ENCODE measurements at regions not wholly inside any gene's neighbourhood (a gene's known extent, or its start where the extent isn't known, plus 50 kb on each side); places are given as distances from the start of the nearest gene placed in this dataset.

DNA sequence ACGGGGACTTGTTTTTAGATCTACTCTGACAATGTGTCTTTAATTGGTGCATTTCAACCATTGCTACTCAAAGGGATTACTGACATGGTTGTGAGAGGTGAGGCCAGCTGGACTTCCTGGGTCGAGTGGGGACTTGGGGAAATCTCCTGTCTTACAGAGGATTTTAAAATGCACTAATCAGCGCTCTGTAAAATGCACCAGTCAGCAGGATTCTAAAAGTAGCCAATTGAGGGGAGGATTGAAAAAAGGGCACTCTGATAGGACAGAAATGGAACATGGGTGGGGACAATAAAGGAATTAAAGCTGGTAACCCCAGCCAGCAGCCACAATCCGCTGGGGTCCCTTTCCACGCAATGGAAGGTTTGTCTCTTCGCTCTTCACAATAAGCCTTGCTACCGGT is 122.5 kb upstream of the SNRPN start (continued):
- TF ChIP-seq, protein P1, sequence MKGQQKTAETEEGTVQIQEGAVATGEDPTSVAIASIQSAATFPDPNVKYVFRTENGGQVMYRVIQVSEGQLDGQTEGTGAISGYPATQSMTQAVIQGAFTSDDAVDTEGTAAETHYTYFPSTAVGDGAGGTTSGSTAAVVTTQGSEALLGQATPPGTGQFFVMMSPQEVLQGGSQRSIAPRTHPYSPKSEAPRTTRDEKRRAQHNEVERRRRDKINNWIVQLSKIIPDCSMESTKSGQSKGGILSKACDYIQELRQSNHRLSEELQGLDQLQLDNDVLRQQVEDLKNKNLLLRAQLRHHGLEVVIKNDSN (CRISPR knock-in tag; IDR thresholded peaks at IDR 0.05) = no peak
- TF ChIP-seq, protein P2, sequence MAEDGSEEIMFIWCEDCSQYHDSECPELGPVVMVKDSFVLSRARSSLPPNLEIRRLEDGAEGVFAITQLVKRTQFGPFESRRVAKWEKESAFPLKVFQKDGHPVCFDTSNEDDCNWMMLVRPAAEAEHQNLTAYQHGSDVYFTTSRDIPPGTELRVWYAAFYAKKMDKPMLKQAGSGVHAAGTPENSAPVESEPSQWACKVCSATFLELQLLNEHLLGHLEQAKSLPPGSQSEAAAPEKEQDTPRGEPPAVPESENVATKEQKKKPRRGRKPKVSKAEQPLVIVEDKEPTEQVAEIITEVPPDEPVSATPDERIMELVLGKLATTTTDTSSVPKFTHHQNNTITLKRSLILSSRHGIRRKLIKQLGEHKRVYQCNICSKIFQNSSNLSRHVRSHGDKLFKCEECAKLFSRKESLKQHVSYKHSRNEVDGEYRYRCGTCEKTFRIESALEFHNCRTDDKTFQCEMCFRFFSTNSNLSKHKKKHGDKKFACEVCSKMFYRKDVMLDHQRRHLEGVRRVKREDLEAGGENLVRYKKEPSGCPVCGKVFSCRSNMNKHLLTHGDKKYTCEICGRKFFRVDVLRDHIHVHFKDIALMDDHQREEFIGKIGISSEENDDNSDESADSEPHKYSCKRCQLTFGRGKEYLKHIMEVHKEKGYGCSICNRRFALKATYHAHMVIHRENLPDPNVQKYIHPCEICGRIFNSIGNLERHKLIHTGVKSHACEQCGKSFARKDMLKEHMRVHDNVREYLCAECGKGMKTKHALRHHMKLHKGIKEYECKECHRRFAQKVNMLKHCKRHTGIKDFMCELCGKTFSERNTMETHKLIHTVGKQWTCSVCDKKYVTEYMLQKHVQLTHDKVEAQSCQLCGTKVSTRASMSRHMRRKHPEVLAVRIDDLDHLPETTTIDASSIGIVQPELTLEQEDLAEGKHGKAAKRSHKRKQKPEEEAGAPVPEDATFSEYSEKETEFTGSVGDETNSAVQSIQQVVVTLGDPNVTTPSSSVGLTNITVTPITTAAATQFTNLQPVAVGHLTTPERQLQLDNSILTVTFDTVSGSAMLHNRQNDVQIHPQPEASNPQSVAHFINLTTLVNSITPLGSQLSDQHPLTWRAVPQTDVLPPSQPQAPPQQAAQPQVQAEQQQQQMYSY (CRISPR knock-in tag; IDR thresholded peaks at IDR 0.05) = no peak
- TF ChIP-seq, protein P3, sequence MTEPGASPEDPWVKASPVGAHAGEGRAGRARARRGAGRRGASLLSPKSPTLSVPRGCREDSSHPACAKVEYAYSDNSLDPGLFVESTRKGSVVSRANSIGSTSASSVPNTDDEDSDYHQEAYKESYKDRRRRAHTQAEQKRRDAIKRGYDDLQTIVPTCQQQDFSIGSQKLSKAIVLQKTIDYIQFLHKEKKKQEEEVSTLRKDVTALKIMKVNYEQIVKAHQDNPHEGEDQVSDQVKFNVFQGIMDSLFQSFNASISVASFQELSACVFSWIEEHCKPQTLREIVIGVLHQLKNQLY (CRISPR knock-in tag; IDR thresholded peaks at IDR 0.05) = no peak
- TF ChIP-seq SP1 (CRISPR knock-in tag; conservative IDR thresholded peaks at IDR 0.05) (no peak), ZNF317 (CRISPR knock-in tag; IDR thresholded peaks at IDR 0.05; ENCODE audit: borderline replicate concordance, low read depth) (no peak)

DNA sequence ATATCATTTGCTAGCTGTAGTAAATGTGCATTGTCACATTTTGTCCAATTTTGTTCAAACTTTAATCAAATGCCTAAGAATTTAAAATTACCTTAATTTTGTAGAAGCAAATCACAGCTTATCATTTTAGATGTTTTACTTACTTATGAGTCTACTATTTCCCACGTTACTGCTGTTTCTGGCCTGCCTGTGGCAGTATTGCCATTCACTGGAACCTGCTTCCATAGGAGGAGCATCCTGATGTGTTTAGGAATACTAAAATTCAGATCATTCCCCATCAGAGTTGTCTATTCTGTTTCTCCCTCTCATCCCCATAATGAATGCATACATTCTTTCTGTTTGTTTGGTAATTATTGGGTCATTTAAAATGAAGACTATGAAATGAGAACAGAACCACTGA is 119.5 kb upstream of the SNRPN start:
- TF ChIP-seq, protein P4, sequence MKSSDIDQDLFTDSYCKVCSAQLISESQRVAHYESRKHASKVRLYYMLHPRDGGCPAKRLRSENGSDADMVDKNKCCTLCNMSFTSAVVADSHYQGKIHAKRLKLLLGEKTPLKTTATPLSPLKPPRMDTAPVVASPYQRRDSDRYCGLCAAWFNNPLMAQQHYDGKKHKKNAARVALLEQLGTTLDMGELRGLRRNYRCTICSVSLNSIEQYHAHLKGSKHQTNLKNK (CRISPR knock-in tag; IDR thresholded peaks at IDR 0.05) = no peak
- TF ChIP-seq NR2C2 (CRISPR knock-in tag; IDR thresholded peaks at IDR 0.05) (no peak), PRRX2 (CRISPR knock-in tag; IDR thresholded peaks at IDR 0.05) (no peak), ZBTB21 (CRISPR knock-in tag; IDR thresholded peaks at IDR 0.05; ENCODE audit: borderline replicate concordance) (no peak), KAT7 (CRISPR knock-in tag; IDR thresholded peaks at IDR 0.05; ENCODE audit: borderline replicate concordance) (no peak), ZNF416 (CRISPR knock-in tag; IDR thresholded peaks at IDR 0.05) (no peak), SMAD3 (CRISPR knock-in tag; IDR thresholded peaks at IDR 0.05; ENCODE audit: borderline replicate concordance) (no peak), NR3C1 (CRISPR knock-in tag; conservative IDR thresholded peaks at IDR 0.05; ENCODE audit: low read depth) (no peak)
- TF ChIP-seq, protein P2 (CRISPR knock-in tag; IDR thresholded peaks at IDR 0.05) = no peak
- TF ChIP-seq, protein P5, sequence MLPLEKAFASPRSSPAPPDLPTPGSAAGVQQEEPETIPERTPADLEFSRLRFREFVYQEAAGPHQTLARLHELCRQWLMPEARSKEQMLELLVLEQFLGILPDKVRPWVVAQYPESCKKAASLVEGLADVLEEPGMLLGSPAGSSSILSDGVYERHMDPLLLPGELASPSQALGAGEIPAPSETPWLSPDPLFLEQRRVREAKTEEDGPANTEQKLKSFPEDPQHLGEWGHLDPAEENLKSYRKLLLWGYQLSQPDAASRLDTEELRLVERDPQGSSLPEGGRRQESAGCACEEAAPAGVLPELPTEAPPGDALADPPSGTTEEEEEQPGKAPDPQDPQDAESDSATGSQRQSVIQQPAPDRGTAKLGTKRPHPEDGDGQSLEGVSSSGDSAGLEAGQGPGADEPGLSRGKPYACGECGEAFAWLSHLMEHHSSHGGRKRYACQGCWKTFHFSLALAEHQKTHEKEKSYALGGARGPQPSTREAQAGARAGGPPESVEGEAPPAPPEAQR (CRISPR knock-in tag; IDR thresholded peaks at IDR 0.05) = no peak
- ATAC-seq (no peak), DNase-seq (ENCODE audit: low spot score) (no peak)
- Mint-ChIP-seq H3K4me1 (peaks cover 27% of the 10 kb centered on the region), H3K4me3 (no peak overlapping the region), H3K36me3 (peaks cover 18% of the 10 kb centered on the region), H3K9me3 (peaks cover 40% of the 10 kb centered on the region), H3K27ac (no peak overlapping the region), H3K27me3 (ENCODE audit: low read depth) (no peaks in the 10 kb centered on the region)
- ChIA-PET CTCF (interaction anchor here (0.8 kb wide), 1 partner anchor 10 kb away, joined by 3 read pairs; no protein-coding TSS in a partner anchor), POLR2A (no interaction called here)
